Stimulated activated naive CD8-positive, alpha-beta T cell treated with anti-CD3 and anti-CD28 coated beads, Interleukin-15, Interleukin-2, amounts not matched to agents 100 U/mL and 50 U/mL, for 24 hours (primary cell): ENCODE measurements at regions not wholly inside any gene's neighbourhood (a gene's known extent, or its start where the extent isn't known, plus 50 kb on each side); places are given as distances from the start of the nearest gene placed in this dataset.
"Not testable (repeated sequence)": the region's sequence is repeated elsewhere in the genome, so short reads cannot be mapped to it uniquely, and the experiment has no call there.

Experiments
- ATAC-seq: fragments of 150-1000 bp; cut with Tn5 transposase; one replicate; pipeline ENCODE4 v1.10.0; 2021
- DNase-seq: peaks from one replicate; pipeline ENCODE4 v3.0.0; 2021

DNA sequence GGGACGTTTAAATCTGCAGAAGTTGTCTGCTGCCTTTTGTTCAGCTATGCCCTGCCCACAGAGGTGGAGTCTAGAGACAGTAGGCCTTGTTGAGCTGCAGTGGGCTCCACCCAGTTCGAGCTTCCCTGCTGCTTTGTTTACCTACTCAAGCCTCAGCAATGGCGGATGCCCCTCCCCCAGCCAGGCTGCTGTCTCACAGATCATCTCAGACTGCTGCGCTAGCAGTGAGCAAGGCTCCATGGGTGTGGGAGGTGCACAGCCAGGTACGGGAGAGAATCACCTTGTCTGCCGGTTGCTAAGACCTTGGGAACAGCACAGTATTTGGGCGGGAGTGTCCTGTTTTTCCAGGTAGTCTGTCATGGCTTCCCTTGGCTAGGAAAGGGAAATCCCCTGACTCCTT lies 114.3 kb upstream of the PALM2AKAP2 start:
- not testable (repeated sequence) for DNase-seq, ATAC-seq

GRCh38 chr9:109681301-109681700 lies 98.7 kb upstream of the PALM2AKAP2 start:
- no peak for ATAC-seq

GRCh38 chr9:109682227-109682626 lies 97.8 kb upstream of the PALM2AKAP2 start:
- DNase-seq, result no peak
- ATAC-seq, result no peak

More at GRCh38 chr9:109681301-109681700, 98.7 kb upstream of the PALM2AKAP2 start:
- DNase-seq, result no peak

- ATAC-seq, result no peak
- DNase-seq, result no peak
Measured at GRCh38 chr9:109683521-109683920, 96.5 kb upstream of the PALM2AKAP2 start.

DNA sequence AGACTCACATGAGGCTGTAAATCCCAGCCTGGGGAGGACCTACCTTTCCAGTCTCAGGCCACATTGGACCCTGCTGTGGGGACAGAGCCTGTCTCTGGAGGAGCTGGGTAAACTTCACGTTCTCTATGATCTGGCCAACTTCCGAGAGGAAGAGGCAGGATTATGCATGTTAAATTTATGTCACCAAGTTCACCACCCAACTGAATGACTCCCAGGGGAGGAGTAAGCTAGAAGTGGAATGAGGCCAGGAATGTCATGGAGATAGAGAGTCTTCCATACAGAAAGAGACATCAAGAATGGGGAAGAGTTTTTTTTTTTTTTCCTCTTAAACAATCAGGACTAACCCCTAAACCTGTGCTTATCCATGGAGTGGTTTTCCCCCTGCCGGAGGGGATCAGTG lies 90.3 kb upstream of the PALM2AKAP2 start:
- DNase-seq, result no peak
- ATAC-seq, result no peak

GRCh38 chr9:109699019-109699418 lies 81.0 kb upstream of the PALM2AKAP2 start:
- no peak for ATAC-seq
- no peak for DNase-seq

- DNase-seq (no peak), ATAC-seq (no peak)
Measured at GRCh38 chr9:109704546-109704945, 75.5 kb upstream of the PALM2AKAP2 start.

- DNase-seq, result no peak
- no peak for ATAC-seq
Measured at GRCh38 chr9:109705515-109705914, 74.5 kb upstream of the PALM2AKAP2 start.

DNA sequence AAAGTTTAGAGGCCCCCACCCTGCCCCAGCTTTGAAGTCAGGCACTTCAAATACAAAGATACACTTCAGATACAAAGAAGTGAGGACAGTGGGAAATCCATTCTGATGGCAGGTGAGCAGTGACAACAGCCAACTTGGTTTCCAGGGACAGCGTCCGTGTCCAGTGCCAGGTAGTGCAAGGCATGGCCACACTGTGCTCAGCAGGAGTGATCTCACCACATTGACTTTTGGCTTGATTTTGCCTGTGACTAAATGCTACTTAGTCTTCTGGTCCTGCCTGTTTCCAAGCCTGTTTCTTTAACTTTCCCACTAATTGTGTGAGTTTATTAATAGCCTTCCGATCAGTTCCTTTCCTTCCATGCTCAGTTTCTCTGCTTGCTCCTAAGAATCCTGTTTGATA lies 72.6 kb upstream of the PALM2AKAP2 start:
- ATAC-seq, result no peak

GRCh38 chr9:109708451-109708945 lies 71.5 kb upstream of the PALM2AKAP2 start:
- ATAC-seq (no peak), DNase-seq (no peak)

More for the DNA sequence above, 72.6 kb upstream of the PALM2AKAP2 start:
- DNase-seq, result no peak

DNA sequence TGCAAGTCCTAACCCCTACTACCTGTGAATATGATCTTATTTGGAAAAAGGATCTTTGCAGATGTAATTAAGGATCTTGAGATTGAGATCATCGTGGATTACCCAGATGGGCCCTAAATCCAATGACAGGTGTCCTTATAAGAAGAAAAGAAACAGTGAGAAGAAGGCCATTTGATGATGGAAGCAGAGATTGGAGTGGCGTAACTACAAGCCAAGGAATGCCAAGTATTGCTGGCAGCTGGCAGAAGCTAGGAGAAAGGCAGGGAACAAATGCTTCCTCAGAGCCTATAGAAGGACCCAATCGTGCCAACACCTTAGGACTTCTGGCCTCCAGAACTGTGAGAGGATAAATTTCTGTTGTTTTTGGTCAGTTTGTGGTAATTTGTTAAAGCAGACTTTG lies 70.1 kb upstream of the PALM2AKAP2 start:
- no peak for DNase-seq
- ATAC-seq, result no peak

DNA sequence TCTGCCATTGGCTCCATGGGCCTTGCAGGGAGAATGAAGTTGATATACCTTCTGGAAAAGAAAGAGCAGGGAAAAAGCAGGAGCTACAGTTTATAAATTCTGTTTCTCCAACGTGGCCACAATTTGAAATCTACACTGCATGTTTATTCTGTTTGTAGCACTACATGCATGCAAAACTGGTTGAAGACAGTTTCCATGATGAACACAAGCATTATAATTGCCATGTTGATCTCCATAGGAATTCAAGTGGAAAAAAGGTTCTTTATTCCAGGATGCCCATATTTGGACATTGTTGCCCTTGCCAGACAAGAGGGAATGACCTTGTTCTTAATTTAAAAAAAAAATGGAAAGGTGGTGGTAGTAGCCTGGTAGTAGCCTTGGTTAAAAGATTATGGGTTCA lies 69.2 kb upstream of the PALM2AKAP2 start:
- DNase-seq (no peak), ATAC-seq (no peak)

GRCh38 chr9:109715344-109715743 lies 64.7 kb upstream of the PALM2AKAP2 start:
- DNase-seq, result no peak
- ATAC-seq, result no peak

DNA sequence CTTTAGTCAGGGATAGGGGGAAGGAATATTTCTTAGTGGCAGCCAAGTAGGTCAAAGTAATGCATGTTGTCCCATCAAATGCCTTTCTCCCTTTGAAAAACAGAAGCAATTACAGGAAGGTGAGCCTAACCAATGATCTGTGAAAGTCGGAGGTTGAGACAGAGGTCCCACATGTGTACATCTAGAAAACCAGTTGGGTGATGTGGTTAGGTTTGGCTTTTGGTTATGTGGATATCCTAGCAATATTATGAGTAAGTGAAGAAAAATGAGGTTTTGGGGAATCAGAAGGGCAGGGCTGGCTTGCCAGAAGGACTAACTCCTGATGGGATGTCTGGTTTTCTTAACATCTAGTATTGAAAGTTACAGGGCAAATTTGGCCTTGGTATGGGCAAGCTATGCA lies 63.4 kb upstream of the PALM2AKAP2 start:
- no peak for ATAC-seq
- DNase-seq, result no peak

DNA sequence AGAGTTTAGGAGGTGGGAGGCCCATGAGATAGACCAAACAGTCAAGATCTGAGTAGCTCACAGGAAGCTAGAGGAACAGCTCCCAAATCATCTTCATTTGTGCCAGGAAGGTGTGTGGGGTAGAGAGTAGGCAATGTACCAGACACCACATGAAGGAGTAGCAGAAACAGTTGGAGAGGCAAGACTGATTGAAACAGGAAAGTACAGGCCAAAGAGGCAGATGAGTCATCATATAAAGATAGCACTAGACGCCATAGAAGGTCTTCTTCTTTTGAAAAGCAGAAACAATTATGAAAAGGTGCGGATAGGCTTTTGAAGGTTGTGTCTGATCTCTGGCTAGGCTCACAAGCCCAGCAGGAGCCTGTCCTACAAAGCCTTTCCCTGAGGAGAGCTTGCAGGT lies 62.7 kb upstream of the PALM2AKAP2 start:
- no peak for DNase-seq
- no peak for ATAC-seq

DNA sequence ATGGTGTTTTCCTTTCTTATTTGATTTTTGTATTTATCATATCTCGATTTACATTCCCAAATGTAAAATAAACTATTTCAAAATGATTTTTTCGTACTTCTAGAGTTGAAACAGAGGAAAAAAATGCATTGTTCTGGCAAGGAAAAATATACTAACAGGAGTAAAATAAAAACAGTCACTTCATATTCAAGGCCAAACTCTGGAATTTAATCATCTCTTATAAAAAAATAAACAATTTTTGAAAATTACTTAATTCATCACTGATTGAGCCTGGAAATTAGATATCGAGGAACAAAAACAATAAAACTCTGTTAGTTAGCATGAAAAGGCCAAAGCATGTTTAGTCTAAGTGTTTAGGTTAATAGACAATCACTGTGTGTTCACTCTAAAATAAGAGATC lies 61.1 kb upstream of the PALM2AKAP2 start:
- DNase-seq (no peak), ATAC-seq (no peak)

GRCh38 chr9:109721001-109721400 lies 59.0 kb upstream of the PALM2AKAP2 start:
- ATAC-seq, result no peak
- DNase-seq, result no peak

DNA sequence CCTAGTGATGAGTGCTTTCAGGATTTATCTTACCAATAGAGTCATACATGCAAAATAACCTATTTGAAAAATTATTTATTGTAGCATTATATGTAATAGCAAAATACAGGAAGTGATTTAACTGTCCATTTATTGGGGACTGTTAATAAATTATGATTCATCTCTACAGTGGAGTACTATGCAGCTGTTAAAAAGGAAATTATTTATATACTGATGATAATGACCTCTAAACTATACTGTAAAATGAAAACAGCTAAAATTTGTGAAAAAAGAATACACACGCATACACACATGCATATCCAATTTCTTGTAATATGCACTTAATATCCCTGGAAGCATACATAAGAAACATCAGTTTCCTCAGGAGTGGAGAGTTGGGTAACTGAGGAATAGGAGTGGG lies 58.0 kb upstream of the PALM2AKAP2 start:
- DNase-seq (no peak), ATAC-seq (no peak)

GRCh38 chr9:109723781-109724180 lies 56.2 kb upstream of the PALM2AKAP2 start:
- DNase-seq (no peak), ATAC-seq (no peak)

- ATAC-seq, result no peak
- DNase-seq, result no peak
Measured at GRCh38 chr9:109725460-109725859, 54.5 kb upstream of the PALM2AKAP2 start.

GRCh38 chr9:109726119-109726518 lies 53.9 kb upstream of the PALM2AKAP2 start:
- ATAC-seq, result no peak
- DNase-seq, result no peak

GRCh38 chr9:109728686-109729300 lies 51.2 kb upstream of the PALM2AKAP2 start:
- no peak for ATAC-seq
- DNase-seq, result no peak

DNA sequence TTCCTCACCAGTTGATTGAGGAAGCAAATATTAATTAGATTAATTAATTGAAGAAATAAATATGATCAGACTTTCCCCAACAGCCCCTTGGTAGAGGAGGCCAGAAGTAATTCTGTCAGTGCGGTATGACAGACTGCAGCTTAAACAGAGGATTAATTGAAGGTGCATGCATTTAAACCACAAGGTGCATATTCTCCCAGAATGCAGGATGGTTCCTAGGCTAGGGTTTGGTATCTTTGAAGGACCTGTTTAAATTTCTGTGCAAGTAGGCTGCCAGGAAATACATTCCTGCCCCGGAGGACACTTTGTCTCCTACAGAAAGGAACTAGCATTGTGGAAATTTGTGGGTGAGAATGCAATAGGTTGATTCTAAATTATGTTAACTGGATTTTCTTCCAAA lies 50.5 kb upstream of the PALM2AKAP2 start:
- ATAC-seq (no peak), DNase-seq (no peak)
